ENCODE measurements at regions not wholly inside any gene's neighbourhood (a gene's known extent, or its start where the extent isn't known, plus 50 kb on each side); places are given as distances from the start of the nearest gene placed in this dataset.

GRCh38 chr18:60120231-60120750 lies 220.5 kb downstream of the PMAIP1 start:
- H3K4me3 ChIP-seq (ENCODE audit: low read depth, low read length): no peak overlapping the region
- DNase-seq (ENCODE audit: low read depth): no peak
- TF ChIP-seq CTCF (IDR thresholded peaks at IDR 0.05; ENCODE audit: insufficient read depth, low read depth, low read length, missing control alignments): no peak

- no peak for DNase-seq (ENCODE audit: low read depth)
- H3K4me3 ChIP-seq (ENCODE audit: low read depth, low read length): no peak overlapping the region
- no peak for TF ChIP-seq CTCF (IDR thresholded peaks at IDR 0.05; ENCODE audit: insufficient read depth, low read depth, low read length, missing control alignments)
Measured at GRCh38 chr18:60117321-60117720, 217.5 kb downstream of the PMAIP1 start.

GRCh38 chr18:60113396-60113795 lies 213.6 kb downstream of the PMAIP1 start:
- DNase-seq (ENCODE audit: low read depth): no peak
- no peak overlapping the region for H3K4me3 ChIP-seq (ENCODE audit: low read depth, low read length)
- TF ChIP-seq CTCF (IDR thresholded peaks at IDR 0.05; ENCODE audit: insufficient read depth, low read depth, low read length, missing control alignments): no peak

GRCh38 chr18:60112369-60112768 lies 212.6 kb downstream of the PMAIP1 start:
- no peak for DNase-seq (ENCODE audit: low read depth)
- no peak for TF ChIP-seq CTCF (IDR thresholded peaks at IDR 0.05; ENCODE audit: insufficient read depth, low read depth, low read length, missing control alignments)

GRCh38 chr18:60111525-60111924 lies 211.7 kb downstream of the PMAIP1 start:
- no peak for DNase-seq (ENCODE audit: low read depth)
- no peak overlapping the region for H3K4me3 ChIP-seq (ENCODE audit: low read depth, low read length)
- TF ChIP-seq CTCF (IDR thresholded peaks at IDR 0.05; ENCODE audit: insufficient read depth, low read depth, low read length, missing control alignments): no peak

More at GRCh38 chr18:60112369-60112768, 212.6 kb downstream of the PMAIP1 start:
- H3K4me3 ChIP-seq (ENCODE audit: low read depth, low read length): no peak overlapping the region

GRCh38 chr18:60110836-60111235 lies 211.0 kb downstream of the PMAIP1 start:
- no peak overlapping the region for H3K4me3 ChIP-seq (ENCODE audit: low read depth, low read length)
- no peak for DNase-seq (ENCODE audit: low read depth)
- no peak for TF ChIP-seq CTCF (IDR thresholded peaks at IDR 0.05; ENCODE audit: insufficient read depth, low read depth, low read length, missing control alignments)

- no peak for TF ChIP-seq CTCF (IDR thresholded peaks at IDR 0.05; ENCODE audit: insufficient read depth, low read depth, low read length, missing control alignments)
- DNase-seq (ENCODE audit: low read depth): no peak
Measured at GRCh38 chr18:60100778-60101177, 201.0 kb downstream of the PMAIP1 start.

More at GRCh38 chr18:60100778-60101177, 201.0 kb downstream of the PMAIP1 start:
- no peak overlapping the region for H3K4me3 ChIP-seq (ENCODE audit: low read depth, low read length)
